H4 (cell line): ENCODE measurements at regions not wholly inside any gene's neighbourhood (a gene's known extent, or its start where the extent isn't known, plus 50 kb on each side); places are given as distances from the start of the nearest gene placed in this dataset.
"Not testable (repeated sequence)": the region's sequence is repeated elsewhere in the genome, so short reads cannot be mapped to it uniquely, and the experiment has no call there.

Experiments used
- DNase-seq: peaks from one replicate; pipeline ENCODE4 v3.0.0-alpha.2; 2015; ENCODE audit warnings: low spot score

DNA sequence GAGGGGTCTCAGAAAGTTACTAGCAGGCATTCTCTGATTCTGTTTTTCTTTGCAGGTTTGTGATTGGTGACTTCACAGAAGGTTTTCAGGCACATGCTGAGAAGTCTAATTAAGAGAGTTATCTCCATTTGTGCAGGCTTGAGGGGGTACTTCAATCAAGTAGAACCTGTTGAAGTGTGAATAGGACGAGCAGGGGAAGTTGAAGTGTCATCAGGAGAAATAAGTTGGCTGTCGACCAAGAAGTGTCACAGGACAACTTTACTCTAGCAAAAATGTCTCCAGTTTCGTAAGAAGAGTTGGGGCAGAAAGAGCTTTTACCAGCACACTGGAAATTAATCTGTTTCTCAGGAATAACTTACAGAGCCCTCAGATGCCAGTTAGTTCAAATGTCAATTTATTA, 576.5 kb upstream of the SLITRK5 start:
- DNase-seq, result no peak

DNA sequence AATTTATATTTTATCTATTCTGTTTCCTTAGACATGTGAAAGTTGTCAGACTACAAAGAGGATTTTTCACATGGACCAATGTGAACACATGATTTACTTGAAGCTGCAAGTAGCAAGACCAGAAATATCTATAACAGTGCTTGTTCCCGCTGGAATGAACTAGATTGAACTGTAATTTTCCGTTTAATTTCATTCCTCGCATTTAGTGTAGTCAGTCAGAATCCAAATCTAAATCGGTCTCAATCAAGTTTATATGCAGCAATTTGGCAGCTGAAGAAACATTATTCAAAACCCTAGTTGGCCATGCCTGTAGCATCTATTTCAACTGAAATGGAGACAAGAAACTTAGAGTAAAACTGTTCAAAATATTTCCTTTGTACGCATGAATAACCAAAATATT, 570.7 kb upstream of the SLITRK5 start:
- DNase-seq, result no peak

DNA sequence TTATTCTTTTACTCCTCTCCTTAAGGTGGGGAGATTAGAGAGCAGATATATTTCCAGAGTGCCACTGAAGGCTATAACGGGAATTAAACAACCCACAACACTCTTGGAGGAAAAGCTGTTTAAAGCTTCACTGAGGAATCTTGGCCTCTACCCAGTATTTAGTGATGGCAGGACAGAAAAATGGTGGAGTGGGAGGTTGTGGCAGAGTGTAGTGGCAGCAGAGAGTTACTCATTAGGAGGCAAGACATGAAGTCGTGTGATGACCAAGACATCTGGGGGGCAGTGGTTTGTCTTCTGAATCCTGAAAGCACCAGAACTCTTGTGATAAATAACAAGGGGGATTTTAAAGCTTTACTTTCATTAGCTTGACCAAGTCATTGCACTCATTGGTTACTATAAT, 563.5 kb upstream of the SLITRK5 start:
- DNase-seq, result no peak

DNA sequence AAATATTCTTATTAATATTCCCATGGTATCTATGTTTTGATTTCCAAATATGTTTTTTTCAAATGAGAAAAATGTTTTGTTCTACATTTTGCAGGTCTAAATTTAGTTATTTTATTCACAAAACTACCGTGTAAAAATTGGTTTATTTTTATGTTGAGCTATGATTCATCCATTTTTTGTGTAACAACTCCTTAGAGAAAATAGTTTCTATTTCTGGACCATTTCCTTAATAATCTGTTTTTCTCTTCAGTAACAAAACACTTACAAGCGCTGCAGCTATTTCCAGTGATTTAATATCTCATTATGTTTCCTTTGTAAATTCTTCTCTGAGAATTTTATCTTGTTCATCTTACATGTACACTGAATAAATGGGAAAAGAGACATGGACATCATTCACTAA, 550.7 kb upstream of the SLITRK5 start:
- DNase-seq, result no peak

DNA sequence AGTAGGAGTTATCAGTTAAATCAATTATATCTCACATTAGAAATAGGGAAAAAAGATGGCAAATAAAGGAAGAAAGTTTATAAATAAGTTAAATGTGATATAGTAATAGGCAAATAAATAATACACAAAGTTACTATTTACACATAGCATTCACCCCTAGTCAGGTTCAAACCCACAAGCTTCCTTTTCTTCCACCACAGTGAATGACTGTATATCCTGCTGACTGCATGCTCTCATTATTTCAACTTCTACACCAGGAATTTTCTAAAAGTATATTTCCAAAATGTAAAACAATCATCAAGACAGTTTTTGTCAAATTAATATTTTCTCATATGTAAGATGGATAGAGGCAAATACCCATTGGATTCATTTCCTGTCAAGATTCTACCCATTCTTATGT, 548.6 kb upstream of the SLITRK5 start:
- DNase-seq, result peak; percentile 19

DNA sequence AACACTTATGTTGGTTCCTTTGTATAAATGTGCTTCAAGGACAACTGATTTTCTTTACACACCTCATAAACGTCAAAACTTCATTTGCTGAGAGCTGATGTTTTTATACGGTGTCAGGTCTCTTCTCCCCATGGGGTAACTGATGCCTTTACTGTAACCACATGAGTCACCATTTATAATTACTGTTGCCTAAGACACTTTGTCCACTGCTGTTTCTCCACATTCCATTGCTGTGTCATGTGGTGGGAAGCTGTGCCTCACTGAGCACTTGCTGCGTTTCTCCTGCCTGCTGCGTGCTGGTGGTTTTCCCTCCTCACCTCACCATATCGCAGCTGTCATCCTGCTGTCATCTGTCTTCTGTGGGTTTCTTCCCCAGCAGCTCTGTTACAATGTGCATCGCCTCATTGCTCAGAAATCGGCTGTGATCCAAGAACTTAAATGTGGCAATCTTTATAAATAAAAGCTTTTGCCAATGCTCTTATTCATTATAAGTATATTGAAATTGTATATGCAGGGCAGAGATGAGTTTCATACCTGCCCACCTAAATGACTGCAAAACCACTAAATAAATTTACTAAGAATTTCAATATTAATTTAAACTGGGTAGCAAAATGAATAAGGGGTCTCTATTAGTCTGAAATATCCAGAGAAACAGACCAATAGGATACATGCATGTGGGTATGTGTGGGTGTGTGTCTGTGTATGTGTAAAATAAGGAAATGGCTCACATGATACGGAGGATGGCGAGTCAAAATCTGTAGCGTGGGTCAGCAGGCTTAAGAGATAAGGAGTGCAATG, 547.0 kb upstream of the SLITRK5 start:
- DNase-seq, result peak; percentile 98

DNA sequence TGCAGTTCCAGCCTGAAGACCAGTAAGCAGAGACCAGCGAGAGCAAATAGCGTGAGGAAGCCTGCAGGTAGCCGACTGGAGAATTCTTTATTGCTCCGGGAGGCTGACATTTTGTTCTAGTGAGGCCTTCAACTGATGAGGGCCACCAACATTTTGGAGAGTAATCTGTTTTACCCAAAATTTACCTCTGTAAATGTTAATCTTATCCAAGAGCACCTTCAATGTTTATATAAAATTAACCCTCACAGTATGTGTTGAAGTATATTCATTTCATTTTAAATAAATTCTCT, 546.4 kb upstream of the SLITRK5 start:
- DNase-seq, result no peak

DNA sequence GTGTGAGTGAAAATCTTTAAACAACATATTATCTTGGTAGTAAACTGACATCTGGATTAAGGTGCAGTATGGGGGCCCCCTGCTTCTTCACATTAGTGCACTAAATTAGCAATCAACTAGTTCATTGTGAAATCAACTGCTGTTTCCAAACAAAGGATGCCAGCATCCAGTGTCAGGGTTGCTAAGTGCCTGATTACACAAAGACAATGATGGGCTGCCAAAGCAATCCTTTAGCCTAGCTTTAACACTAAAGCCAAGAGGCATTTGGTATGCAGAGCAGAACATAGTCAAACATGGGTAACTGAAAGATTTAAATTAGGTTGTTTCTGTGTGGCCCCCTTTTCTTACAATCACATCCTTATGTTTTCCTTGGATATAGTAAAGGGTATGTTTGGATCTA, 543.1 kb upstream of the SLITRK5 start:
- DNase-seq, result no peak

DNA sequence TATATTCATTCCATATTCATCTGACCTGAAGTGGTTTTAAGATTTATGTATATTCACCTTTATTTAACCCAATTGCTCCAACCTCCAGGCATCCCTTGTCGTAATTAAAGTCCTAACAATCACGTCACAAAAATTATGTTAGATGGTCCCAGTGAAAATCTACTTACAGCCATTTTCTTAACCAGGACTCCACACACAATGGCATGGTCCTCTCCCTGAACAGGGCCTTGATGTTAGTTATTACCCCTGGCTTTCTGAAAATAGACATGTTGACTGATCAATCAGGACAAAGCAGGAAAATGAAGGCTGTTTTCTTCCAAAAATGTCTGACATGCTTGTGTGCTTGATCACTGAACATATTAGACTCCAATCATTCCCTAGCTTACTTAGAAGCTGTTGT, 542.7 kb upstream of the SLITRK5 start:
- DNase-seq, result no peak

DNA sequence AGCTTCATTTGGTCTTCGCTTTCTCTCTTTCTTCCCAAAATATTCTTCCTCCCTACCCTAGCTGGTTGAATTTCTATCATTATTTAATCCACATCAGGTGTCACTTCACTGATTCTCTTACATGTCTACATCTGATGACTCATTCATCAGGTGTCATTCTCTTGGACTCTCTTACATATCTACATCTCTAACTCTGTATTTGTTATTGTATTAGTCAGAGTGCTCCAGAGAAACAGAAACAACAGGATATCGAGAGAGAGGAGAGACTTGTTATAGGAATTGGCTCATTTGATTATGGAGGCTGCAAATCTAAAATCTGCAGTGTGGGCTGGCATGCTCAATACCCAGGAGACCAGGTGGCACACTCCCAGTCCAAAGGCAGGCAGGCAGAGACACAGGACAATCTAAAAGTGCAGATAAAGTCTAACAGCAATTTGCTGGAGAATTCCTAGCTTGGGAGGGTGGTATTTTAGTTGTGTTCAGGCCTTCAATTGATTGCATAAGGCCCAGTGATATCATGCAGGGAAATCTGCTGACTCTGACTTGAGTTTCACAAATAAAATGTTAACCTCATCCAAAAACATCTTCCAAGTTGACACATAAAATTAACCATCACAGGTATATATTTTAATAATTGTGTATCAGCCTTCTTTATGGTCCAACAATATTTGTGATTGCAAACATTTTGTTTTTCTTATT, 541.4 kb upstream of the SLITRK5 start:
- DNase-seq, result no peak

DNA sequence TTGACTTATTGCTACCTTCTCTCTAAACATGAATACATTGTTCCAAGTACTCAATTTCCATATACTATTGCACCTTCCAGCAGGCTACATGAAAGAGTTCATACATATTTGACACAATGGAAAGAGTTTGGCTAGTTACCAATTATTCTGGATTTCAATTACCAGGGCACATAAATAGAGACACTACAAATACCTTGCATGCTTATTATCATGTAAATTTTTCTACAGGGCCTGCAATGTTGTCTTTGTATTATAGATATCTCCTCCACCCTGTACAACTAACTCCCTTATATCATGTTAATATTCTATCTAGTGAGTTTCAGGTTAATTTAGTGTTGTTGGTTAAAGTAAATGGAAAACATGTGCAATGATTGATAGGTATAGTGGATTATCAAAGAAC, 540.7 kb upstream of the SLITRK5 start:
- DNase-seq, result no peak

DNA sequence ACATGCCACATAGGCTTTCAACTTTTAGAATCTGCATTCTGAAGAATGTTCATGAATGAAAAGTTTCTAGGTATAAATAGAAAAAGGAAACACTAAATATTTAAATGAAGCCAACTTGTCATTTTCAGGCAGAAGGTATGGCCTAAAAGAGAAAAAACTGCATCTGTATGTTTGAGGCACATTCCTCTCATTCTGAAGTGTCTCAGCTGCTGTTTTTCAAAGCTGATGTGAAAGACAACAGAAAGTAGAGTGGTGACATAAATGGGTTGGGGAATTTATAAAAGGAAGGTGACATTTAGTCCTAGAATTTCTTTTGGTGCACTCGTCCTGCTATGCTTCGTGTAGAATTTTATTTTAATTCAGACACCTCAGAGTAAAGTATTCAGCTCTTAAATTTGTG, 539.6 kb upstream of the SLITRK5 start:
- no peak for DNase-seq

DNA sequence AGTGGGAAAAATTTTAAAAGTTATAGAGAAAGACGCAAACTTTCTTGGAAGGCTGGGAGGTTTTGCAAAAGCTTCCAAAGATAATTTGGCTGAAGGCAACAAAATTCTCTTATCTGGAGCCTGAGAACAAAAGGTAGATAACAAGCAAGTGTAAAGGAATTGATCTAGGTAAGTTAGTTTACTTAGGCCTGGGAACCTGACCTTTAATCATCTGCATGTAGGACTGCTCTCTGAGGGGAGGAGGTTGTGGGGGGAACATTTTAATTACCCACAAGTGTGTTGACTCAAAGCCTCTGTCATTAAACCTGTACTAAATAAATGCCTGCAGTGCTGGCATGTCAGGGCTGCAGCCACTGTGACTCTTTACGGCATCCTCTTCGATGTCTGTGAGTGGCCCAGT, 532.3 kb upstream of the SLITRK5 start:
- no peak for DNase-seq

DNA sequence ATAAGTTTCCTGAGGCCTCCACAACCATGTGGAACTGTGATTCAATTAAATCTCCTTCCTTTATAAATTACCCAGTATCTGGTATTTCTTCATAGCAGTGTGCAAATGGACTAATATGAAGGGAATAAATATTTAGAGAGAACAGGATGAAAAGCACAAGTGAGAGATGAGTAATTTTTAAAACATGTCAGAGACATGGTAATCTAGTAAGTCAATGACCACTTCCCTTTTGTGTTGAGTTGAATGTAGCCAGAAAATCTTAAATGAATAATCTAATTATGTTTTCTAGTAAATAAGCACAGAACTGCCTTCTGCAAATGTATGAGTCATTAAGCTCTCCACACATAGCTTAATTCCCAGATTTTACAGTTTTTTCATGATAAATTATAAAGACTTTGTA, 524.1 kb upstream of the SLITRK5 start:
- no peak for DNase-seq

DNA sequence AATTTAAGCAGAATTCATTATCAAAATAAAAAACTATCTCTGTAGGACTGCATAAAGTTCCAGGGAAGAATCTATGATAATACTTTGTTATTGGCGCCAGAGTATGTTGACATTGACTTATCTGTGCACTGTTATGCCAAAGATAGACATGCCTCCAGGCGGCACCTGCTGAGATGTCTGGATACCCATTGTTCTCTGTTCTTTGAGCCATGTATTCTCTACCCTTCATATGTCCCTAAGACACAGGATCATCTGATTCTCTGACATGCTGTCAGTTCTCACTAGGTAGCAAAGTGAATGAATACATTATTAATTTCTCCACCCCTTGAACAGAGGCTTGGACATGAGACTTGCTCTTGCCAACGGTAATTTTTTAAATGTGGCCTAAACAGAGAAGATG, 517.8 kb upstream of the SLITRK5 start:
- DNase-seq, result no peak

DNA sequence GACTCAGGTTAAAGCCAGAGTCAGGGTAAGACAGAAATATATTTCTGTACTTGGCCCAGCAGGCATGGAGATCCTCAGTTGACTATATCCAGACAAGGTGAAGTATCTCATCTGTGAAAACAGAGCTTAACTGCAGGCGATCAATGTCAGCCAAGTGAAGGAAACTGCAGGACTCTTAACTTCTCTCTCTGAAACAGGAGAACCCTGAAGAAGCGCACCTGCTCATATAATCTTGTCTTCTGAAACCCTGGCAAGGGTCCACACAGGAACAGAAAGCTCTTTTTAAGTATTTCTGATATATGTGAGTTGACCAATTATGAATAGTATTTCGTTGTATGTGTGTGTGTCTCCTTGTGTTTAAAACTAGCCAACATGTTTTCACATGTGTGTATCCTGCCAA, 504.8 kb upstream of the SLITRK5 start:
- DNase-seq, result no peak

DNA sequence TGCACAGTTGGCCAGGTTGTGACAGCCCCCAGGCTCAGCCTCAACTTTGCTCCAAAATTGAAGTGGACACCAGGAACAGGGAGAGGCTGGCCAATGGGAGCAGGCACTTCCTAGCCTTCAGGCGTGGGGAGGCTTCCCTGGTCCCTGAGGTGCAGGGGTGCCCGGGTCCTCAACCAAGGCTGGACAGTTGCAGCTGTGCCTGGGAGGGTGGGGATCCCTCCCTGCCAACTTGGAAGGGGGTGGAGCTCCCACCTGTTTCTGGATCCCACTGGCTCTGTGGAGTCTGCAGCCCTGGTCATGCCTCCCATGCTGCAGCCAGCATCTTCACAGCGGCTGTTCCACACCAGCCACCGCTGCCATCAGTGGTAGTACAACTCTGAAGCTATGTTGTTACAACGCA, 502.8 kb upstream of the SLITRK5 start:
- no peak for DNase-seq

DNA sequence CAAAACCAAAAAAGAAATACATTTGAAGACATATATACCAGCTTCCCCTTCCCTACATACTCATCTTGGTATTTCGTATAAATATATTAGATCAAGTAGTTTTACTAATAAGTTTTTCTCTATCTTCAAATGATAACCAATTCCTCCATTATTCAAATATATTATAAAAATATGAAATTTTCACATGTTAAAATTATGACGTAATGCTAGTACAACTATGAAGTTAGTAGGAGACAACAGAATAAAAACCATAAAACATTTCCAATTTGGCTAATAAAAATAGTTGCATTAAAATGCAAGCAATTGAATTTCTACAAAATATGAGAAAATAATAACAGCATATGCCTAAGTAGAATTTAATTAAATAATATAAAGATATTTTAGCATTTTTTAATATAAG, 501.8 kb upstream of the SLITRK5 start:
- DNase-seq, result no peak

DNA sequence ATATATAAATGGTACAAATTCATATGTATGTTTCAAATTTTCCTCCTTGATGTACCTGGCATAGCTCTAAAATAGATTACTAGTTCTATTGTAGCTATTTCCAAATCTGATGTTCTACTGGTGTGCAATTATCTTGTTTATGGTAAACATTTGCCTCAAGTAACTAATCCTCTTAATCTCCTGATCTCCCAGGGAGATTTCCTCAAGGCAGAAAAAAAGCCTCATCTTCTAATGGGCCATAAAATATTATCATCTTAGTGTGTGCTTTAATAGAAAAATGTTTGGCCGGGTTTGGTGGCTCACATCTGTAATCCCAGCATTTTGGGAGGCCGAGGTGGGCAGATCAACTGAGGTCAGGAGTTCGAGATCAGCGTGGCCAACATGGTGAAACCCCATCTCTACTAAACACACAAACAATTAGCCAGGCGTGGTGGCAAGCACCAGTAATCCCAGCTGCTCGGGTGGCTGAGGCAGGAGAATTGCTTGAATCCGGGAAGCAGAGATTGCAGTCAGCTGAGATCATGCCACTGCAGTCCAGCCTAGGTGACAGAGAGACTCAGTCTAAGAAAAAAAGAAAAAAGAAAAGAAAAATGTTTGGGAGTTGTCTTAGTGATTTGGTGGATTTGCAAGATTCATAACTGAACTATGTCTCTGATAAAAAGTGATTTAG, 498.9 kb upstream of the SLITRK5 start:
- peak; percentile 21 for DNase-seq

DNA sequence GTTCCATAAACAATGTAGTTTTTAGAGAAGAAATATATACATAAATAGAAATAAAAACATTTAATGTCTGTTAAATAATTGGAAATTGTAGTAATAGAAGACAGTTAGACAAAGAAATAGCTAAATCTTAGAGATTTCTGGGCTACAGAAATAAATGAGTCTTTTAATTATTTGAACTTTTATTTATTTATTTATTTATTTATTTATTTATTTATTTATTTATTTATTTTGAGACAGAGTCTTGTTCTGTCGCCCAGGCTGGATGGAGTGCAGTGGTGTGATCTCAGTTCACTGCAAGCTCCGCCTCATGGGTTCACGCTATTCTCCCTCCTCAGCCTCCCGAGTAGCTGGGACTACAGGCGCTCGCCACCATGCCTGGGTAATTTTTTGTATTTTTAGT, 486.0 kb upstream of the SLITRK5 start:
- DNase-seq, result not testable (repeated sequence)

DNA sequence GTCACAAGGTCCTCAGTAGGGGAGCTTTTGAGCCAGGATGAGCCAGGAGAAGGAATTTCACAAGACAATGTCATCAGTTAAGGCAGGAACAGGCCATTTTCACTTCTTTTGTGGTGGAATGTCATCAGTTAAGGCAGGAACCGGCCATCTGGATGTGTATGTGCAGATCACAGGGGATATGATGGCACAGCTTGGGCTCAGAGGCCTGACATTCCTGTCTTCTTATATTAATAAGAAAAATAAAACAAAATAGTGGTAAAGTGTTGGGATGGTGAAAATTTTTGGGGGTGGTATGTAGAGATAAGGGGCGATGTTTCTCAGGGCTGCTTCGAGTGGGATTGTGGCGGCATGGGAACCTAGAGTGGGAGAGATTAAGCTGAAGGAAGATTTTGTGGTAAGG, 484.5 kb upstream of the SLITRK5 start:
- not testable (repeated sequence) for DNase-seq

DNA sequence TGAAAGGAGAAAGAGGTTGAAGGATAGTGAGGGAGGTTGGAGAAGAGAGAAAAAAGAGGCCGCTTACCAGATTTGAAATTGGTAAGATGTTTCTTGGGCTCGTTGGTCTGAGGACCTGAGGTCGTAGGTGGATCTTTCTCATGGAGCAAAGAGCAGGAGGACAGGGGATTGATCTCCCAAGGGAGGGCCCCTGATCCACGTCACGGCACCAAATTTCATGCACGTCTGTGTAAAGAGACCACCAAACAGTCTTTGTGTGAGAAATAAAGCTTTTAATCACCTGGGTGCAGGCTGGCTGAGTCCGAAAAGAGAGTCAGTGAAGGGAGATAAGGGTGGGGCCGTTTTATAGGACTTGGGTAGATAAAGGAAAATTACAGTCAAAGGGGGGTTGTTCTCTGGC, 479.7 kb upstream of the SLITRK5 start:
- not testable (repeated sequence) for DNase-seq

DNA sequence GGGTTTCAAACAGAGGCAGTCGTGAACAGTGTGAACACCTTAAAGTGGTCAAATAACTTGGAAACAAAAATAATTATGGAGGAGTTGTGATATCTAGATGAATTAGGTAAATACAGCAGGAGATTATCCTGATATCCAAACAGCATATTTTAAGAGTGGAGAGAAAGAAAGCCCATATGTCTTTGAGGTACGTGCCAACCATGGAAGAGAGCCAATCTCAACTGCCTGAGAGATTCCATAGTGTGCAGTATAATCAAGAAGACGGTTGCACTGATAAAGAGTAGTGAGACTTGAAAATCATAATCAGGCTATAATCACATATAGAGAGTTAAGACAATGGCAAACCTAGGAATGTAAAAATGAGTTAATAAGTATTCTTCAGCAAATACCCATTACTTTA, 472.8 kb upstream of the SLITRK5 start:
- DNase-seq, result no peak
